Spleen (tissue), 7 donors: ENCODE measurements at regions not wholly inside any gene's neighbourhood (a gene's known extent, or its start where the extent isn't known, plus 50 kb on each side); places are given as distances from the start of the nearest gene placed in this dataset.

Experiments used
- POLR2A ChIP-seq, 3 donors: fragments of 450-650 bp; IDR thresholded peaks; one replicate each; pipeline ENCODE4 v1.5.1; 2017; ENCODE audit warnings: antibody characterized with exemption in 3 of 3, mild to moderate bottlenecking in 1 of 3
- POLR2AphosphoS5 ChIP-seq, 3 donors: sonication (generic); formaldehyde crosslinking; IDR thresholded peaks; one replicate each; pipeline ENCODE4 v1.5.1; 2017; ENCODE audit warnings: antibody characterized with exemption in 3 of 3
- TF ChIP-seq, protein P1 (sequence below), 11 experiments: fragments of 200-600 bp in 7 of 11; fragments of 450-650 bp in 4 of 11; sonication (generic) in 4 of 11; IDR thresholded peaks in 8 of 11; conservative IDR thresholded peaks in 3 of 11; 1 replicate in 7 of 11; 2 replicates in 4 of 11; pipeline versions ENCODE4 v1.4.0 to v1.8.0; 2016 to 2021; ENCODE audit warnings: antibody characterized with exemption in 11 of 11, inconsistent platforms in 4 of 11, mild to moderate bottlenecking in 1 of 11
- donor health status: DM: no; HTN: no; CAD: no; lungs with moderate emphysema.
- donor health status: DM: no; HTN: no; CAD: no.
- donor health status: DM: no; HTN: no; CAD: no.

DNA sequence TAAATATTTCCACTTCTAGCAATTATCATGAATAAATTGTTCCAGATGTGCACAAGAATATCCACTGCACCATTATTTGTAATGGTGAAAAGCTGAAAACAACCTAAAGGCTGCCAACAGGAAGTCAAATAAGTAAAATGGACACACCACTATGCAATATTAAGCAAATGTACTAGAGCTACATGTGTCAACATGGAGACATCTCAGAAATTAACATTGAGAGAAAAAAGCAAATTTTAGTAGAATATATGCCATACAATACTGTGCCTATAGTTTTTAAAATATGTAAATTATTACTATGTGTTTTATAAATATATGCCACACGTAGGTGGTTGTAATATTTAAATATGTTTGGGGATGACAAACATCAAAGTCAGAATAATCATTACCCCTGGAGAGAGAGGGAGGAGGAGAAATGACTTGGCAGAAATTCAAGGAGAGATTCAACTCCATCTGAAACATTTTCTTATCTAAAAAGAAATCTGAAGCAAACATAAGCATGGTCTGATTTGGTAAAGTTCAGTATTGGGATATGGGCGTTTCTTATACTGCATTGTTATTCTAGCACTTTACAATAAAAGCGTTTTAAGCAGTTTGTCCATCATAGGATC, 475.5 kb downstream of the QKI start:
- TF ChIP-seq, protein P1, sequence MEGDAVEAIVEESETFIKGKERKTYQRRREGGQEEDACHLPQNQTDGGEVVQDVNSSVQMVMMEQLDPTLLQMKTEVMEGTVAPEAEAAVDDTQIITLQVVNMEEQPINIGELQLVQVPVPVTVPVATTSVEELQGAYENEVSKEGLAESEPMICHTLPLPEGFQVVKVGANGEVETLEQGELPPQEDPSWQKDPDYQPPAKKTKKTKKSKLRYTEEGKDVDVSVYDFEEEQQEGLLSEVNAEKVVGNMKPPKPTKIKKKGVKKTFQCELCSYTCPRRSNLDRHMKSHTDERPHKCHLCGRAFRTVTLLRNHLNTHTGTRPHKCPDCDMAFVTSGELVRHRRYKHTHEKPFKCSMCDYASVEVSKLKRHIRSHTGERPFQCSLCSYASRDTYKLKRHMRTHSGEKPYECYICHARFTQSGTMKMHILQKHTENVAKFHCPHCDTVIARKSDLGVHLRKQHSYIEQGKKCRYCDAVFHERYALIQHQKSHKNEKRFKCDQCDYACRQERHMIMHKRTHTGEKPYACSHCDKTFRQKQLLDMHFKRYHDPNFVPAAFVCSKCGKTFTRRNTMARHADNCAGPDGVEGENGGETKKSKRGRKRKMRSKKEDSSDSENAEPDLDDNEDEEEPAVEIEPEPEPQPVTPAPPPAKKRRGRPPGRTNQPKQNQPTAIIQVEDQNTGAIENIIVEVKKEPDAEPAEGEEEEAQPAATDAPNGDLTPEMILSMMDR (IDR thresholded peaks at IDR 0.05 in 8 of 11, conservative IDR thresholded peaks at IDR 0.05 in 3 of 11): no peak
- TF ChIP-seq POLR2A (IDR thresholded peaks at IDR 0.05) (no peak), POLR2AphosphoS5 (IDR thresholded peaks at IDR 0.05) (no peak)
